IMR-90 (cell line): ENCODE measurements at regions not wholly inside any gene's neighbourhood (a gene's known extent, or its start where the extent isn't known, plus 50 kb on each side); places are given as distances from the start of the nearest gene placed in this dataset.
A peak's percentile ranks its signal among the peaks of the same experiment; 100 is the strongest.

Source experiments
- ATAC-seq: fragments of 200-7000 bp; cut with Tn5 transposase; 2 replicates; pipeline ENCODE4 v1.9.1; 2020; ENCODE audit warnings: low read depth, mild to moderate bottlenecking, moderate library complexity
- BruUV-seq: library from RNA; stranded (reverse); fragments of 400-500 nt; replicated peaks from 2 replicates; lab custom pipeline; 2021; lab: Mats Ljungman, UMichigan
- CTCF ChIA-PET: fragments of 300-600 bp; formaldehyde crosslinking; extraction: SDS; loops from one replicate; lab custom pipeline; 2021; ENCODE audit warnings: antibody characterized with exemption; lab: Yijun Ruan, JAX
- POLR2A ChIA-PET: fragments of 300-600 bp; sonication (Branson Sonifier 250); formaldehyde crosslinking; loops from one replicate; lab custom pipeline; 2022; ENCODE audit warnings: antibody characterized with exemption; ENCODE audit not compliant: unreplicated experiment; lab: Charles Lee
- DNase-seq: peaks from one replicate; pipeline ENCODE4 v3.0.0; 2013
- H2AFZ ChIP-seq: replicated peaks from 2 replicates; pipeline ENCODE3; 2013; ENCODE audit warnings: low read length, mild to moderate bottlenecking; ENCODE audit not compliant: poor library complexity
- H2AK5ac ChIP-seq: 2 replicates; pipeline ENCODE4 v1.6.1; 2013; ENCODE audit warnings: low read depth, low read length, inconsistent platforms
- H2AK9ac ChIP-seq: replicated peaks from 2 replicates; pipeline ENCODE3; 2013; ENCODE audit warnings: mild to moderate bottlenecking, low read depth, low read length, moderate library complexity; ENCODE audit not compliant: poor library complexity
- H2BK120ac ChIP-seq: 2 replicates; pipeline ENCODE4 v1.6.1; 2013; ENCODE audit warnings: low read depth, low read length, inconsistent platforms
- H2BK15ac ChIP-seq: 3 replicates; pipeline ENCODE4 v1.6.1; 2013; ENCODE audit warnings: low read depth, low read length, inconsistent platforms
- H2BK20ac ChIP-seq: 2 replicates; pipeline ENCODE4 v1.6.1; 2013; ENCODE audit warnings: low read depth, mild to moderate bottlenecking, inconsistent platforms, low read length, moderate library complexity
- H2BK5ac ChIP-seq: 2 replicates; pipeline ENCODE4 v1.6.1; 2013; ENCODE audit warnings: mild to moderate bottlenecking, low read depth, low read length, inconsistent platforms; ENCODE audit not compliant: poor library complexity, severe bottlenecking
- H3K14ac ChIP-seq: replicated peaks from 2 replicates; pipeline ENCODE4 v1.6.1; 2013; ENCODE audit warnings: low read depth, low read length, inconsistent platforms
- H3K18ac ChIP-seq: 2 replicates; pipeline ENCODE4 v1.6.1; 2013; ENCODE audit warnings: low read depth, low read length, control low read depth
- H3K23ac ChIP-seq: 2 replicates; pipeline ENCODE4 v1.6.1; 2013; ENCODE audit warnings: low read depth, low read length, inconsistent platforms
- H3K27ac ChIP-seq: 2 replicates; pipeline ENCODE4 v1.5.1; 2013; ENCODE audit warnings: mild to moderate bottlenecking, control low read depth, low read length; ENCODE audit not compliant: insufficient read depth
- H3K27me3 ChIP-seq: 2 replicates; pipeline ENCODE4 v1.6.1; 2013; ENCODE audit warnings: low read length; ENCODE audit not compliant: control insufficient read depth, insufficient read depth
- H3K36me3 ChIP-seq: 2 replicates; pipeline ENCODE4 v1.6.1; 2013; ENCODE audit warnings: low read length, mixed read lengths; ENCODE audit not compliant: control insufficient read depth, insufficient read depth
- H3K4ac ChIP-seq: 2 replicates; pipeline ENCODE4 v1.6.1; 2013; ENCODE audit warnings: low read depth, low read length, inconsistent platforms
- H3K4me1 ChIP-seq: 2 replicates; pipeline ENCODE4 v1.6.1; 2013; ENCODE audit warnings: low read length, mixed read lengths; ENCODE audit not compliant: control insufficient read depth, insufficient read depth
- H3K4me2 ChIP-seq: 2 replicates; pipeline ENCODE4 v1.6.1; 2013; ENCODE audit warnings: low read depth, mild to moderate bottlenecking, control low read depth, low read length, moderate library complexity
- H3K4me3 ChIP-seq: 2 replicates; pipeline ENCODE4 v1.5.1; 2013; ENCODE audit warnings: low read depth, mild to moderate bottlenecking, control low read depth, low read length, moderate library complexity; ENCODE audit not compliant: insufficient read depth
- H3K56ac ChIP-seq: 2 replicates; pipeline ENCODE4 v1.6.1; 2013; ENCODE audit warnings: low read length, inconsistent platforms; ENCODE audit not compliant: insufficient read depth; ENCODE audit errors: extremely low read depth
- H3K79me1 ChIP-seq, 2 experiments: 2 replicates each; pipeline ENCODE4 v1.6.1; 2013; ENCODE audit warnings: low read length in 2 of 2, inconsistent platforms in 1 of 2, low read depth in 1 of 2
- H3K9ac ChIP-seq: 2 replicates; pipeline ENCODE4 v1.6.1; 2013; ENCODE audit warnings: low read depth, low read length, control low read depth
- H3K9me1 ChIP-seq: 2 replicates; pipeline ENCODE4 v1.6.1; 2013; ENCODE audit warnings: low read length, inconsistent platforms; ENCODE audit not compliant: insufficient read depth
- H3K9me3 ChIP-seq: 2 replicates; pipeline ENCODE4 v1.6.1; 2013; ENCODE audit warnings: low read length; ENCODE audit not compliant: control insufficient read depth, insufficient read depth
- H4K20me1 ChIP-seq: 2 replicates; pipeline ENCODE4 v1.6.1; 2013; ENCODE audit warnings: low read length, inconsistent platforms; ENCODE audit not compliant: insufficient read depth
- H4K5ac ChIP-seq: 2 replicates; pipeline ENCODE4 v1.6.1; 2013; ENCODE audit warnings: mild to moderate bottlenecking, low read depth, low read length, control low read depth
- H4K8ac ChIP-seq, 2 experiments: 2 replicates each; pipeline ENCODE4 v1.6.1; 2013; ENCODE audit warnings: low read depth in 2 of 2, low read length in 2 of 2, control low read depth in 1 of 2, inconsistent platforms in 1 of 2
- H4K91ac ChIP-seq: 2 replicates; pipeline ENCODE4 v1.6.1; 2013; ENCODE audit warnings: low read depth, low read length, inconsistent platforms; ENCODE audit not compliant: insufficient read depth
- MXI1 ChIP-seq: IDR thresholded peaks from 2 replicates; pipeline ENCODE4 v1.6.1; 2012; ENCODE audit warnings: low read depth, mild to moderate bottlenecking, low read length, moderate library complexity, borderline replicate concordance
- WGBS, 2 experiments: methylation state at CpG; one replicate each; pipeline versions ENCODE4 v1.1.5 to v1.1.7; 2013; ENCODE audit warnings: missing lambda C conversion rate in 2 of 2; ENCODE audit not compliant: insufficient read length in 1 of 2; ENCODE audit errors: extremely low coverage in 2 of 2; 5-methylcytosine and 5-hydroxymethylcytosine counted together
- dilution Hi-C: fragments of 300-500 bp; cut with HindIII; formaldehyde crosslinking; loops from one replicate; pipeline ENCODE4 v1.14.3; 2018; ENCODE audit warnings: low sequenced_read_pairs; ENCODE audit not compliant: unreplicated experiment
- in situ Hi-C: fragments of 300-500 bp; cut with MboI; formaldehyde crosslinking; loops from 3 replicates; pipeline ENCODE4 v1.14.3; 2019; ENCODE audit warnings: low sequenced_read_pairs, inconsistent platforms, mixed read lengths
- intact Hi-C: fragments of 100-400 bp; cut with micrococcal nuclease; formaldehyde crosslinking; loops from 2 replicates; pipeline ENCODE4 v1.10.0; 2022
- TF ChIP-seq, protein P1 (sequence below): fragments of 150-350 bp; IDR thresholded peaks from 2 replicates; pipeline ENCODE4 v1.6.1; 2017; ENCODE audit warnings: mild to moderate bottlenecking, antibody characterized with exemption, low read length, low read depth

DNA sequence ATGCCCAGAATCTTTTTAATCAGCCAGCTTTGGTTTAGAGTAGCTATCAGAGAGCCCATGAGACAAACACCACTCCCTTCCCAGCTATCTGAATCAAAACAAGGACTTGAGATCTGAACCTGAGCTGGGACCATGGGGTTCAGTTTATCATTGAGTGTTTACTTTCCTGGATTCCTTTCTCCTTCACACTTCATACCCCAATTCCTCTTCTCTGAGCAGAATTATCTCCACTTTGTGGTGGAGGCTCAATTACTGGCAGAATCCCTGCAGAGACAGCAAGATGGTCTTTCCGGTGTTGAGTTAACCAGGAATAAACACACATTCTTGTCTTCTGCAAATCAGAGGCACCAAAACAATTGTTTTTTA is 102.4 kb downstream of the RPL22L1 start:
- WGBS, 2 experiments, result no CpG with 5 or more reads among the region's 1 CpG
- no peak overlapping the region for H3K4me3 ChIP-seq
- H3K18ac ChIP-seq, result peak overlapping the region; percentile 95; the same call in 1 of the 2 replicates
- ChIA-PET CTCF (interaction anchor here (1.4 kb wide), 1 partner anchor 42 kb away, joined by 4 read pairs; no protein-coding TSS in a partner anchor), POLR2A (interaction anchor here (0.6 kb wide), 1 partner anchor 130 kb away, joined by 5 read pairs; no protein-coding TSS in a partner anchor)
- peak overlapping the region; percentile 96 for H4K91ac ChIP-seq
- H4K8ac ChIP-seq, result peak overlapping the region; percentile 16 to 86; a peak in 3 of 4 replicates
- dilution Hi-C loops, result no loop called here
- H4K5ac ChIP-seq, result peak overlapping the region; percentile 94
- H3K4me1 ChIP-seq, result peaks cover 26% of the 10 kb centered on the region
- no TSS peak for BruUV-seq
- H2BK15ac ChIP-seq, result peak overlapping the region; percentile 69; the same call in 2 of the 3 replicates
- intact Hi-C loops, result loop anchor here (5.0 kb wide), 1 partner anchor 35 kb away; no protein-coding TSS in a partner anchor
- H3K4me2 ChIP-seq, result no peak overlapping the region
- peak overlapping the region; percentile 59 for H2BK5ac ChIP-seq
- no peak overlapping the region for H3K56ac ChIP-seq
- no peak overlapping the region for H2AFZ ChIP-seq
- no peaks in the 10 kb centered on the region for H3K36me3 ChIP-seq
- H4K20me1 ChIP-seq, result no peaks in the 10 kb centered on the region
- peak overlapping the region; percentile 92 for H3K4ac ChIP-seq
- H3K79me1 ChIP-seq, result peaks cover 0 to 4% of the 10 kb centered on the region in 2 experiments; a peak in 1 of 4 replicates
- no peak overlapping the region for H3K9ac ChIP-seq
- peak overlapping the region; percentile 89 for H2BK120ac ChIP-seq
- DNase-seq (no peak), ATAC-seq (no peak; the same call in none of the 2 replicates)
- H3K27ac ChIP-seq, result peak overlapping the region; percentile 64; the same call in 1 of the 2 replicates
- in situ Hi-C loops, result no loop called here
- H3K14ac ChIP-seq, result peak overlapping the region; percentile 35
- peak overlapping the region; percentile 94 for H2BK20ac ChIP-seq
- TF ChIP-seq, protein P1, sequence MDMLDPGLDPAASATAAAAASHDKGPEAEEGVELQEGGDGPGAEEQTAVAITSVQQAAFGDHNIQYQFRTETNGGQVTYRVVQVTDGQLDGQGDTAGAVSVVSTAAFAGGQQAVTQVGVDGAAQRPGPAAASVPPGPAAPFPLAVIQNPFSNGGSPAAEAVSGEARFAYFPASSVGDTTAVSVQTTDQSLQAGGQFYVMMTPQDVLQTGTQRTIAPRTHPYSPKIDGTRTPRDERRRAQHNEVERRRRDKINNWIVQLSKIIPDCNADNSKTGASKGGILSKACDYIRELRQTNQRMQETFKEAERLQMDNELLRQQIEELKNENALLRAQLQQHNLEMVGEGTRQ, result no peak
- TF ChIP-seq MXI1, result no peak
- H3K23ac ChIP-seq, result peak overlapping the region; percentile 74
- peak overlapping the region; percentile 55 for H2AK9ac ChIP-seq
- no peaks in the 10 kb centered on the region for H3K9me3 ChIP-seq
- peak overlapping the region; percentile 6; the same call in 1 of the 2 replicates for H2AK5ac ChIP-seq
- H3K9me1 ChIP-seq, result peaks cover 30% of the 10 kb centered on the region
- H3K27me3 ChIP-seq, result no peaks in the 10 kb centered on the region
